ENCODE measurements at regions not wholly inside any gene's neighbourhood (a gene's known extent, or its start where the extent isn't known, plus 50 kb on each side); places are given as distances from the start of the nearest gene placed in this dataset.

GRCh38 chr20:50328222-50328979 is 137.8 kb downstream of the CEBPB start:
- TF ChIP-seq CTCF (IDR thresholded peaks at IDR 0.05; ENCODE audit: low read depth, low read length) = no peak
- H3K4me3 ChIP-seq (ENCODE audit: low read depth, low read length) = no peak overlapping the region

- no peak overlapping the region for H3K4me3 ChIP-seq (ENCODE audit: low read depth, low read length)
Measured at GRCh38 chr20:50328996-50329898, 138.6 kb downstream of the CEBPB start.

GRCh38 chr20:50329981-50330503 is 139.4 kb downstream of the CEBPB start:
- no peak for TF ChIP-seq CTCF (IDR thresholded peaks at IDR 0.05; ENCODE audit: low read depth, low read length)
- no peak overlapping the region for H3K4me3 ChIP-seq (ENCODE audit: low read depth, low read length)

More at GRCh38 chr20:50328996-50329898, 138.6 kb downstream of the CEBPB start:
- TF ChIP-seq CTCF (IDR thresholded peaks at IDR 0.05; ENCODE audit: low read depth, low read length) = no peak

GRCh38 chr20:50330504-50331313 is 140.1 kb downstream of the CEBPB start:
- H3K4me3 ChIP-seq (ENCODE audit: low read depth, low read length) = no peak overlapping the region
- TF ChIP-seq CTCF (IDR thresholded peaks at IDR 0.05; ENCODE audit: low read depth, low read length) = no peak

DNA sequence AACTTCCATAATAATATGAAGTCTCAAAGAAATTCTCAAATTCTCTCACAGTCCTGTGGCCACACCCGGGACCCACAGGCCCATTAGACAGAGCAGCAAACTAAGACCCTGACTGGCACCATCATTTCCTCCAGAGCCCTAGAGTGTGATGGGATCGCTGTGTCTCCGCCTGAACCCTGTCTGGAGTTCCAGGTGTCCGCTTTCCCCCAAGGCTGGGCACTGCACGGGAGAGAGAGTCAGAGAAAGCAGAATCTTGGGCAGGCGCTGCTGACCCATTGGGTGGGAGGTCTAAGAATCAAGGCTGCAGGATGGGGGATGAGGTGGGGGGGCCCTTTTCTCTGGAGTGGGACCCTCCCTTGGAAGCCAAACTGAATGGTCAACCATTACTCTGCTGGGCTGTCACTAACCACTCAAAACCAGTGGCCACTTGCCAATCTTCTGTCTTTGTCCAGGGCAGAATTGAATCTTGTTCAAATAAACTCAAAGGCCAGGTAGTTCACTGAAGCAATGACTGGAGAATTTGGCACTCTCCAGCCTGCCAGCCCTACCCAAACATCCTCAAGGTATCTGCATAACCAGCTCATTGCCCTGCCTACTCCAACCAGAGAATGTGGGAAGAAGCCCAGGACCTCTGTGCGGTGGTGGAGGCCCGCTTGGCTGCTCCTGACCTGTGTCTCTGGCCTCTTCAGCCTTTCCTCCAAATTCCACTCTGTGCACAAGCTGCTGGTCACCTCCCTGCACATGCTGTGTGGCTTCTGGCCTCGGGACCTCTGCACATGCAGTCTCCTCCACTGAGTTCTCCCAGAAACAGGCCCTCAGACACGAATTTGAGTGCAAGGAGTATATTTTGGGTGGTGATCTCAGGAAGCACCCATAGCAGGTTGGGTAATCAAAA is 141.1 kb downstream of the CEBPB start:
- TF ChIP-seq CTCF (IDR thresholded peaks at IDR 0.05; ENCODE audit: low read depth, low read length) = no peak
- no peak overlapping the region for H3K4me3 ChIP-seq (ENCODE audit: low read depth, low read length)

- TF ChIP-seq CTCF (IDR thresholded peaks at IDR 0.05; ENCODE audit: low read depth, low read length) = no peak
- H3K4me3 ChIP-seq (ENCODE audit: low read depth, low read length) = no peak overlapping the region
Measured at GRCh38 chr20:50332491-50332980, 141.9 kb downstream of the CEBPB start.

Data from WI38 (cell line).